Mammary epithelial cell (primary cell): ENCODE measurements at regions not wholly inside any gene's neighbourhood (a gene's known extent, or its start where the extent isn't known, plus 50 kb on each side); places are given as distances from the start of the nearest gene placed in this dataset.

Experiments
- CTCF ChIP-seq, 2 donors: IDR thresholded peaks in 1 of 2; conservative IDR thresholded peaks in 1 of 2; 2 replicates each; pipeline ENCODE4 v1.5.1; 2011 to 2012; ENCODE audit warnings: inconsistent platforms in 2 of 2, low read length in 2 of 2, mild to moderate bottlenecking in 2 of 2, control low read depth in 1 of 2, low read depth in 1 of 2; ENCODE audit not compliant: insufficient read depth in 1 of 2; ENCODE audit errors: extremely low read depth in 1 of 2
- EZH2 ChIP-seq: IDR thresholded peaks from 2 replicates; pipeline ENCODE4 v1.6.1; 2012; ENCODE audit warnings: low read length, inconsistent platforms, borderline replicate concordance

DNA sequence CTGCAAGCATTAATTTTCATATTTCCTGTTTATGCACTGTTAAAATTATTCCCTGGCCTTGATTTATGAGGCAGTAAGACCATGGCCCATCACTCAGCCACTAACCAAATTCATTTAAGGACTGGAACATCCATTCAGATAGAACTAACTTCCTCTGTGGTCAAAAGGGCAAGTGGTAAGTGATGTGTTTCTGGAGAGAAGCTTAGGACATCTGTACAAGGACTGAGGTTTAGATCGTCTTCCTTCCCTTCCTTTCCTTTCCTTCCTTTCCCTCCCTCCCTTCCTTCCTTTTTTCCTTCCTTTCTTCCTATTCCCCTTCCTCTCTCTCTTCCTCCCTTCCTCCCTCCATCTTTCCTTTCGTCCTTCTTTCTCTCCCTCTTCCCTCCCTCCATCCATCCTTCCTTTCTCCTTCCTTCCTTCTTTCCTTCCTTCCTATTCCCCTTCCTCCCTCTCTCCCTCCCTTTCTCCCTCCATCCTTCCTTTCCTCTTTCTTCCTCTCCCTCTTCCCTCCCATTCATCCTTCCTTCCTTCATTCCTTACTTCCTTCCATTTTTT is 1019.4 kb downstream of the TYW1 start:
- TF ChIP-seq CTCF (conservative IDR thresholded peaks at IDR 0.05 in 1 of 2, IDR thresholded peaks at IDR 0.05 in 1 of 2; ENCODE audit: extremely low read depth in 1 of 2, insufficient read depth in 1 of 2, low read depth in 1 of 2, low read length in 2 of 2): no peak
- TF ChIP-seq EZH2: no peak
